AG04449 (cell line): ENCODE measurements at regions not wholly inside any gene's neighbourhood (a gene's known extent, or its start where the extent isn't known, plus 50 kb on each side); places are given as distances from the start of the nearest gene placed in this dataset.

Experiments used
- CTCF ChIA-PET: fragments of 350-600 bp; formaldehyde crosslinking; extraction: SDS; loops from one replicate; lab custom pipeline; 2021; ENCODE audit warnings: antibody characterized with exemption; lab: Yijun Ruan, JAX
- POLR2A ChIA-PET: fragments of 400-600, 350-600 bp; formaldehyde crosslinking; extraction: SDS; loops from one replicate; lab custom pipeline; 2020; ENCODE audit warnings: antibody characterized with exemption, inconsistent platforms; lab: Yijun Ruan, JAX
- DNase-seq: peaks from one replicate; pipeline ENCODE4 v3.0.0-alpha.2; 2010; ENCODE audit warnings: low read depth, low spot score
- H3K4me3 ChIP-seq: 2 replicates; pipeline ENCODE4 v1.5.1; 2011; ENCODE audit warnings: low read depth, mild to moderate bottlenecking, control low read depth, low read length
- CTCF ChIP-seq: IDR thresholded peaks from one replicate; pipeline ENCODE4 v1.5.1; 2011; ENCODE audit warnings: mild to moderate bottlenecking, moderate library complexity, low read length, control low read depth, inconsistent platforms; ENCODE audit not compliant: insufficient read depth; ENCODE audit errors: missing control alignments

- ChIA-PET CTCF (no interaction called here), POLR2A (no interaction called here)
- no peak for DNase-seq
- TF ChIP-seq CTCF = no peak
- no peak overlapping the region for H3K4me3 ChIP-seq
These were observed 146.4 kb downstream of the ACTR3B start for GRCh38 chr7:152905949-152906348.

DNA sequence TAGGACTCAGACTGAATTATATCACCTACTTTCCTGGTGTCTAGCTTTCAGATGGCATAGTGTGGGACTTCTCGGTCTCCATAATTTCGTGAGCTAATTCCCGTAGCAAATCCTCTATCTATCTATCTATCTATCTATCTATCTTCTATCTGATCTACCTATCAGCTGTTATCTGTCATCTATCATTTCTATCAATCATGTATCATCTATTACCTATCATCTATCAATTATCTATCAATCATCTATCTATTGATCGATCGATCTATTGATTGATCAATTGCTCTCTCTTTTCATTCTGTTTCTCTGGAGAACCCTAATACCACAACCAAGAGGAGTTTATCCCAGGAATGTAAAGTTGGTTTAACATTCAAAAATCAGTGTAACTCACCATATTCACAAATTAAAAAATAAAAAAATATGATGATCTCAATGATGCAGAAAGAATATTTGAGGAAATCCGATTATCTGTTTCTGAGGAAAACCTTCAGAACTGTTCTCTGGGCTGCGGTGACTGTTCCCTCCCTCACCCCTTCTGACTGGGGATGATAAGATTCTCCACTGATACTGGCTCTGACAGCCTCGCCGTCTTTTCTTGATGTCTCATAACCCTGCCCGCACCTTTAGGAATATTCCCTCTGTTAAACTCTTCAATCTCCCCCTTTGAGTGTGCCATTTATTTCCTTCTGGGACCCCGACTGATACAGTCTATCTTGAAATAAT is 147.7 kb downstream of the ACTR3B start:
- ChIA-PET CTCF (no interaction called here), POLR2A (no interaction called here)
- TF ChIP-seq CTCF = no peak

GRCh38 chr7:152909280-152909679 is 149.7 kb downstream of the ACTR3B start:
- ChIA-PET CTCF (no interaction called here), POLR2A (no interaction called here)
- no peak overlapping the region for H3K4me3 ChIP-seq
- TF ChIP-seq CTCF = no peak
- no peak for DNase-seq

More for the DNA sequence above, 147.7 kb downstream of the ACTR3B start:
- H3K4me3 ChIP-seq = no peak overlapping the region
- DNase-seq = no peak

DNA sequence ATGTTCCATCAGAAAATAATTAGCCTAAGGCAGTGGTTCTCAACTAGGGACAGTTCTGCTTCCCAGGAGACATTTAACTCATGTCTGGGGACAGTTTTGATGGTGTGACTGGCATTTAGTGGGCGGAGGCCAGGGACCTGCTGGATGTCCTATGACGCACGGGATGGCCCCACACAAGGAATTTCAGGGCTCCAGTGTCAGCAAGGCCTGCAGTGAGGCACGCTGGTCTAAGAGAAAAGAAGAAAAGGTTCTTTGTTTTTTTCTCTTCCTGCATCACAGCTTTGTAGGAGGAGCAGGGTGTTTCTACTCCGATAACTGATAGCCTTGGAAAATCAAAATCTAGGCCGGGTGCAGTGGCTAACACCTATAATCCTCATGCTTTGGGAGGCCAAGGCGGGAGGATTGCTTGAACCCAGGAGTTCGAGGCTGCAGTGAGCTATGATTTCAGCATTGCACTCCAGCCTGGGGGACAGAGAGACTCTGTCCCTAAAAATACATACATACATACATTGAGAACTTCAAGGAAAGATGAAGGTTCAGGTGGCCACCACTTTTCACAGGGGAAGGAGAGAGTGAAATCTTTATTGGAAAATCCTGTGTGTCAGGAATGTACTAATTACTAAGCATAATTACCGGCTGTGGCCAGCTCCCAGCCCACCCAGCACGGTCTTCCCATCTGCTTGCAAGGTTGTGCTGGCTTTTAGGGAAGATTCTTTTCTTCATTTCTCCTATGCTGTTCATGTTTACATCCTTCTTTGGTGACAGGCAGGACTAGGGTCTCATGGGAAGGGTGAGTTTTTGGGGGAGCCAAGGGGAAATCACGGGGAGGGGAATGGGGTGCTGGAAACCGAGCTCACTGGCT is 150.4 kb downstream of the ACTR3B start:
- POLR2A ChIA-PET = no interaction called here
- no peak overlapping the region for H3K4me3 ChIP-seq
- DNase-seq = no peak
- no peak for TF ChIP-seq CTCF
- CTCF ChIA-PET = no interaction called here

DNA sequence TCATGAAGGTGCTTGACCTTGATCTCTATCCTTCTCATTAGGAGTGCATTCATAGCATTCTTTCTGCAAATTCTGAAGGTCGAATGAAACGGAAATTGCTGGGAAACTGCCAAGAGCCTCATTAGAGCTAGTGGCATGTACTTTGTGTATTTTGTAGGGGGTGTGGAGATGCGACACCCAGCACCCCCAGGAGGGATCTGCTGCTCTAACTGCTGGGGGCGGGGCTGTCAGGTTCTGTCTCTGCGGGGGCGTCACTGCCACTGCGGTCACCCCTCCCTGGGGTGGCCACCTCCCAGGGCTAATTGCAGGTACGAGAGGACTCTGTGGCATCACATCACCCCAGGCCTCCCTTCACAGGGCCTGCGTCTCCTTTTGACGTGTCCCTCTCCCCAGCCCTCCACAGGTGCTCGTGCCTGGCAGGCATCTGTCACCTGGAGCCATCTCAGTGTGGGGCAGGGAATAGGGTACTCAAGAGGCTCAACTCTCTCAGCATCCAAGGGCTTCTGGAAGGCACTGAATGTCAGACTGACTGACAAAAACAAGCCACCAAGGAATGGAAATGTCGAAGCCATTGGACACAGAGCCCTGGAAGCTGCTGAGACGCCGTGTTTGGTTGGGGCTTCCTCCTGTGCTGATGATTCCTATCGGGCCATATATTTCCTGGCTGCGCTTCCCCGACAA is 151.1 kb downstream of the ACTR3B start:
- POLR2A ChIA-PET = no interaction called here
- TF ChIP-seq CTCF = no peak
- CTCF ChIA-PET = no interaction called here
- no peak for DNase-seq
- no peak overlapping the region for H3K4me3 ChIP-seq

DNA sequence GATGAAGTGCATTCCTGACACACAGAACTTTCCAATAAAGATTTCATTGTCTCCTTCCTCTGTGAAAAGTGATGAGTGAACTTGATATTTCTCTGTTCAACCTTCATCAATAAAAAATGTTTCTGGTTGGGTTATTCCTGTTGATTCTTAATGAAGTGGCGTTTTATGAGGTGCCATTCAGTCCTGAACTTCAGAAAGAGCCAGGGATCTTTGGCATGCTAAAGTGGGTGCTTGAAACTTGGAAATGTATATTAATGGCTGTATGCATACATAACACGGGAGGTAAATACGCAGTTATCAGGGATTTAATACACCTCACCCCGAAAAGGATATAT is 151.6 kb downstream of the ACTR3B start:
- ChIA-PET CTCF (no interaction called here), POLR2A (no interaction called here)
- H3K4me3 ChIP-seq = no peak overlapping the region
- TF ChIP-seq CTCF = no peak
- DNase-seq = no peak
